ENCODE measurements at regions not wholly inside any gene's neighbourhood (a gene's known extent, or its start where the extent isn't known, plus 50 kb on each side); places are given as distances from the start of the nearest gene placed in this dataset.
"Not testable (repeated sequence)": the region's sequence is repeated elsewhere in the genome, so short reads cannot be mapped to it uniquely, and the experiment has no call there.

DNA sequence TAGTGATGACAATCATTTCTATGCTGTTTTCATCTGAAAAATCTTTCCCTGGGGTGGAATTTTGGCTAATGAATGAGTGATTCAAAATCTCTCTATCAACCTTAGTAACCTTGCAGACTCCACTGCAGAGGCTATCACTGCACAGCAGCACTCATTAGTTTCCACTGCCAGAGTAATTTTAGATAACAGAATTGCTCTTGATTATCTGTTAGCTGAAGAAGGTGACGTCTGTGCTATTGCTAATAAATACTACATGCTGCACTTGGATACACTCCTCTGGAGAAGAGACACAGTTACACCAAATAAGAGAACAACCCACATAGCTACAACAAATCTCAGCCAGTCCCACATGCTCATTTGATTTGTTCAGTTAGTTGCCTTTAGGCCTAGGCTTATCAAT is 1348.4 kb downstream of the NCAM2 start:
- H3K4me3 ChIP-seq (ENCODE audit: low read depth, low read length): no peak overlapping the region
- H3K27me3 ChIP-seq (ENCODE audit: control insufficient read depth, insufficient read depth, low read length): no peaks in the 10 kb centered on the region
- no peak for DNase-seq (ENCODE audit: low read depth)
- no peaks in the 10 kb centered on the region for H3K36me3 ChIP-seq (ENCODE audit: control insufficient read depth, insufficient read depth, low read length)
- TF ChIP-seq, protein P1, sequence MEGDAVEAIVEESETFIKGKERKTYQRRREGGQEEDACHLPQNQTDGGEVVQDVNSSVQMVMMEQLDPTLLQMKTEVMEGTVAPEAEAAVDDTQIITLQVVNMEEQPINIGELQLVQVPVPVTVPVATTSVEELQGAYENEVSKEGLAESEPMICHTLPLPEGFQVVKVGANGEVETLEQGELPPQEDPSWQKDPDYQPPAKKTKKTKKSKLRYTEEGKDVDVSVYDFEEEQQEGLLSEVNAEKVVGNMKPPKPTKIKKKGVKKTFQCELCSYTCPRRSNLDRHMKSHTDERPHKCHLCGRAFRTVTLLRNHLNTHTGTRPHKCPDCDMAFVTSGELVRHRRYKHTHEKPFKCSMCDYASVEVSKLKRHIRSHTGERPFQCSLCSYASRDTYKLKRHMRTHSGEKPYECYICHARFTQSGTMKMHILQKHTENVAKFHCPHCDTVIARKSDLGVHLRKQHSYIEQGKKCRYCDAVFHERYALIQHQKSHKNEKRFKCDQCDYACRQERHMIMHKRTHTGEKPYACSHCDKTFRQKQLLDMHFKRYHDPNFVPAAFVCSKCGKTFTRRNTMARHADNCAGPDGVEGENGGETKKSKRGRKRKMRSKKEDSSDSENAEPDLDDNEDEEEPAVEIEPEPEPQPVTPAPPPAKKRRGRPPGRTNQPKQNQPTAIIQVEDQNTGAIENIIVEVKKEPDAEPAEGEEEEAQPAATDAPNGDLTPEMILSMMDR (IDR thresholded peaks at IDR 0.05; ENCODE audit: insufficient read depth, low read depth, low read length): no peak
- POLR2A ChIA-PET: no interaction called here
- CTCF ChIA-PET: no interaction called here

DNA sequence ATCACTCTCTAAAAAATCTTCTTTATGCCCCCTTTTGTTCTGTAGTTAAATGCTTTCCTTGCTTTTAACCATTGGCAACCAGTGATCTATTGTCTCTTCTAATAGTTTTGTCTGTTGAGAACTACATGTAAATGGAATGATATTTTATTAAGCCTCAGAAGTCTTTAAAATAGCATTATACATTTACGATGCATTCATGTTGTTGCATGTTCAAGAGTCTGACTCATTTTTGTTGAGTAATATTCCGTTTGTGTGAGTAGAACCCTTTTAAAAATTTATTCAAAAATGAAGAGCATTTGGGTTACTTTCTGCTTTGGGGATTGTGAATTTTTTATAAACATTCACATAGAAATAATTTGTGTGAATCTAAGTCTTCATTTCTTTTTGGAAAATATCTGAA is 1352.9 kb downstream of the NCAM2 start:
- no peak overlapping the region for H3K4me3 ChIP-seq (ENCODE audit: low read depth, low read length)
- H3K27me3 ChIP-seq (ENCODE audit: control insufficient read depth, insufficient read depth, low read length): no peaks in the 10 kb centered on the region
- ChIA-PET CTCF (no interaction called here), POLR2A (no interaction called here)
- DNase-seq (ENCODE audit: low read depth): no peak
- TF ChIP-seq, protein P1 (IDR thresholded peaks at IDR 0.05; ENCODE audit: insufficient read depth, low read depth, low read length): no peak
- H3K36me3 ChIP-seq (ENCODE audit: control insufficient read depth, insufficient read depth, low read length): no peaks in the 10 kb centered on the region

DNA sequence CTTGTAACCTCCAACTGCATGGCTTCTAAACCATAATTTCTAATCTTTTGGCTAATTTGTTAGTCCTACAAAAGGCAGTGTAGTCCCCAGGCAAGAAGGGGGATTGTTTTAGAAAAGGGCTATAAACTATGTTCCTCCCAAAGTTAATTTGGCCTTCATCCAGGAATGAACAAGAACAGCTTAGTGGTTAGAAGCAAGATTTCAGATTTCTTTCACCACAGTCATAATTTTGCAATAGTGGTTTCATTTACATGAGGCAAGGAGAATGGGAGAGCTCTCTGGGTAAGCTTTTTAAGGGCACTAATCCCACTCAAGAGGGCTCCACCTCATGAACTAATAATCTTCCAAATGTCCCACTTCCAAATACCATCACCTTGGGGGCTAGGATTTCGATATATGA is 1353.9 kb downstream of the NCAM2 start:
- POLR2A ChIA-PET: no interaction called here
- TF ChIP-seq, protein P1 (IDR thresholded peaks at IDR 0.05; ENCODE audit: insufficient read depth, low read depth, low read length): no peak
- H3K27me3 ChIP-seq (ENCODE audit: control insufficient read depth, insufficient read depth, low read length): no peaks in the 10 kb centered on the region
- H3K4me3 ChIP-seq (ENCODE audit: low read depth, low read length): no peak overlapping the region
- no peaks in the 10 kb centered on the region for H3K36me3 ChIP-seq (ENCODE audit: control insufficient read depth, insufficient read depth, low read length)
- CTCF ChIA-PET: no interaction called here
- DNase-seq (ENCODE audit: low read depth): no peak

DNA sequence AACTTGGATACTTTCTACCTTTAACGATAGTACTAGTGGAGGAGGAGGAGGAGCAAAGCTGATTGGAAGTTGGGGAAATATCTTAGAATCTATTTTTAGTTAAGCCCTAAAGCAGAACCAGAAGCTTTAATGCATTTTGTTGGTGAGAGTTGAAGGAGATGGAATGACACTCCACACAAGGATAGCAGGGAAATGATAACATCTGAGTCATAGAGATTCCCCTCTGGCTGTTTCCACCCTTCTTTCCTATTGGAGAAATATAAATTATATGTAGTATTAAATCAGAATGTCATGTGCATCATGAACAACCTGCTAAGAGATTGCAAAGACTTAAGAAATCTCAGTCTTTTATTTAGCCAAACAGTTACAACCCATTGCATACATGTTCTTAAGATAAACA is 1357.7 kb downstream of the NCAM2 start:
- H3K27me3 ChIP-seq (ENCODE audit: control insufficient read depth, insufficient read depth, low read length): no peaks in the 10 kb centered on the region
- ChIA-PET CTCF (no interaction called here), POLR2A (no interaction called here)
- H3K36me3 ChIP-seq (ENCODE audit: control insufficient read depth, insufficient read depth, low read length): no peaks in the 10 kb centered on the region
- DNase-seq (ENCODE audit: low read depth): no peak
- TF ChIP-seq, protein P1 (IDR thresholded peaks at IDR 0.05; ENCODE audit: insufficient read depth, low read depth, low read length): no peak
- no peak overlapping the region for H3K4me3 ChIP-seq (ENCODE audit: low read depth, low read length)

DNA sequence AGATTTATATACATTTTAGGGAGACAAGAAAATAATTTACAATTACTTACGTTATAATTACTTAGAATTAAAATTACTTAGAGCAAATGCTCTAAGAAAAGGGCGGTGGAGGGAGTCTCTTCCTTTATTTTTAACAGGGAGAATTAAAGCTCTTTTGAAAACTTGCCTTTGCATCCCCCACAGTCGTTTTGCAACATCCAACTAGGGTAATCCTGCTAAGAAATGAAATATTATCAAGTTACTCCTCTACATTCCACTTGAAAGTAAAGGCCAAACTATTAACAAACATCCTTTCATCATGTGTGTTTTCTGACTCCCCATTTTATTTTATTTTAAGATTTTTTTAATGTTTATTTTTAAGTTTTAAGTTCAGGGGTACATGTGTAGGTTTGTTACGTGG is 1358.5 kb downstream of the NCAM2 start:
- CTCF ChIA-PET: no interaction called here

DNA sequence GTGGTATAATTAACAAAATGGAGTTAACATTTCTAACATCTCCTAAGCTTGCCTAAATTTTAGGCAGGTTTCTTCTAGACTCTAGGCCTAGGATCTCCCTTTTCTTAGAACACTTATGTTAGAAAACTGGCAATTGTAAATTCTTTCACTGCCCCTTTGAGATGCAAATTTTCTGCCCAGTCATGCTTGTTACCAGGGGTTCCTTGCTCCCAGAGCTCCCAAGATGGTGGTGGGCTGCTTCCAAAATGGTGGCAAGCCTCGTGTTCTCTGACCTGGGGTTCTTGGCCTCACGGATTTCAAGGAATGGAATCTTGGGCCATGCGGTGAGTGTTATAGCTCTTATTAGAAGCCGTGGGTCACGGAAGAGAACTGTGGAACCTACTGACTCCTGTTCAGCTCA is 1361.4 kb downstream of the NCAM2 start:
- POLR2A ChIA-PET: not testable (repeated sequence)

More for the DNA sequence above, 1358.5 kb downstream of the NCAM2 start:
- POLR2A ChIA-PET: no interaction called here
- Histone ChIP-seq H3K27me3 (ENCODE audit: control insufficient read depth, insufficient read depth, low read length) (no peaks in the 10 kb centered on the region), H3K36me3 (ENCODE audit: control insufficient read depth, insufficient read depth, low read length) (no peaks in the 10 kb centered on the region), H3K4me3 (ENCODE audit: low read depth, low read length) (no peak overlapping the region)
- no peak for DNase-seq (ENCODE audit: low read depth)
- TF ChIP-seq, protein P1 (IDR thresholded peaks at IDR 0.05; ENCODE audit: insufficient read depth, low read depth, low read length): no peak

More for the DNA sequence above, 1361.4 kb downstream of the NCAM2 start:
- H3K36me3 ChIP-seq (ENCODE audit: control insufficient read depth, insufficient read depth, low read length); H3K4me3 ChIP-seq (ENCODE audit: low read depth, low read length); CTCF ChIA-PET; DNase-seq (ENCODE audit: low read depth); H3K27me3 ChIP-seq (ENCODE audit: control insufficient read depth, insufficient read depth, low read length): not testable (repeated sequence)
